IMR-90 (cell line): ENCODE measurements at regions not wholly inside any gene's neighbourhood (a gene's known extent, or its start where the extent isn't known, plus 50 kb on each side); places are given as distances from the start of the nearest gene placed in this dataset.

Experiments used
- ATAC-seq: fragments of 200-7000 bp; cut with Tn5 transposase; 2 replicates; pipeline ENCODE4 v1.9.1; 2020; ENCODE audit warnings: low read depth, mild to moderate bottlenecking, moderate library complexity
- BruUV-seq: library from RNA; stranded (reverse); fragments of 400-500 nt; replicated peaks from 2 replicates; lab custom pipeline; 2021; lab: Mats Ljungman, UMichigan
- CTCF ChIA-PET: fragments of 300-600 bp; formaldehyde crosslinking; extraction: SDS; loops from one replicate; lab custom pipeline; 2021; ENCODE audit warnings: antibody characterized with exemption; lab: Yijun Ruan, JAX
- POLR2A ChIA-PET: fragments of 300-600 bp; sonication (Branson Sonifier 250); formaldehyde crosslinking; loops from one replicate; lab custom pipeline; 2022; ENCODE audit warnings: antibody characterized with exemption; ENCODE audit not compliant: unreplicated experiment; lab: Charles Lee
- DNase-seq: peaks from one replicate; pipeline ENCODE4 v3.0.0; 2013
- H2AFZ ChIP-seq: replicated peaks from 2 replicates; pipeline ENCODE3; 2013; ENCODE audit warnings: low read length, mild to moderate bottlenecking; ENCODE audit not compliant: poor library complexity
- H2AK5ac ChIP-seq: 2 replicates; pipeline ENCODE4 v1.6.1; 2013; ENCODE audit warnings: low read depth, low read length, inconsistent platforms
- H2AK9ac ChIP-seq: replicated peaks from 2 replicates; pipeline ENCODE3; 2013; ENCODE audit warnings: mild to moderate bottlenecking, low read depth, low read length, moderate library complexity; ENCODE audit not compliant: poor library complexity
- H2BK120ac ChIP-seq: 2 replicates; pipeline ENCODE4 v1.6.1; 2013; ENCODE audit warnings: low read depth, low read length, inconsistent platforms
- H2BK15ac ChIP-seq: 3 replicates; pipeline ENCODE4 v1.6.1; 2013; ENCODE audit warnings: low read depth, low read length, inconsistent platforms
- H2BK20ac ChIP-seq: 2 replicates; pipeline ENCODE4 v1.6.1; 2013; ENCODE audit warnings: low read depth, mild to moderate bottlenecking, inconsistent platforms, low read length, moderate library complexity
- H2BK5ac ChIP-seq: 2 replicates; pipeline ENCODE4 v1.6.1; 2013; ENCODE audit warnings: mild to moderate bottlenecking, low read depth, low read length, inconsistent platforms; ENCODE audit not compliant: poor library complexity, severe bottlenecking
- H3K14ac ChIP-seq: replicated peaks from 2 replicates; pipeline ENCODE4 v1.6.1; 2013; ENCODE audit warnings: low read depth, low read length, inconsistent platforms
- H3K18ac ChIP-seq: 2 replicates; pipeline ENCODE4 v1.6.1; 2013; ENCODE audit warnings: low read depth, low read length, control low read depth
- H3K23ac ChIP-seq: 2 replicates; pipeline ENCODE4 v1.6.1; 2013; ENCODE audit warnings: low read depth, low read length, inconsistent platforms
- H3K27ac ChIP-seq: 2 replicates; pipeline ENCODE4 v1.5.1; 2013; ENCODE audit warnings: mild to moderate bottlenecking, control low read depth, low read length; ENCODE audit not compliant: insufficient read depth
- H3K27me3 ChIP-seq: 2 replicates; pipeline ENCODE4 v1.6.1; 2013; ENCODE audit warnings: low read length; ENCODE audit not compliant: control insufficient read depth, insufficient read depth
- H3K36me3 ChIP-seq: 2 replicates; pipeline ENCODE4 v1.6.1; 2013; ENCODE audit warnings: low read length, mixed read lengths; ENCODE audit not compliant: control insufficient read depth, insufficient read depth
- H3K4ac ChIP-seq: 2 replicates; pipeline ENCODE4 v1.6.1; 2013; ENCODE audit warnings: low read depth, low read length, inconsistent platforms
- H3K4me1 ChIP-seq: 2 replicates; pipeline ENCODE4 v1.6.1; 2013; ENCODE audit warnings: low read length, mixed read lengths; ENCODE audit not compliant: control insufficient read depth, insufficient read depth
- H3K4me2 ChIP-seq: 2 replicates; pipeline ENCODE4 v1.6.1; 2013; ENCODE audit warnings: low read depth, mild to moderate bottlenecking, control low read depth, low read length, moderate library complexity
- H3K4me3 ChIP-seq: 2 replicates; pipeline ENCODE4 v1.5.1; 2013; ENCODE audit warnings: low read depth, mild to moderate bottlenecking, control low read depth, low read length, moderate library complexity; ENCODE audit not compliant: insufficient read depth
- H3K56ac ChIP-seq: 2 replicates; pipeline ENCODE4 v1.6.1; 2013; ENCODE audit warnings: low read length, inconsistent platforms; ENCODE audit not compliant: insufficient read depth; ENCODE audit errors: extremely low read depth
- H3K79me1 ChIP-seq, 2 experiments: 2 replicates each; pipeline ENCODE4 v1.6.1; 2013; ENCODE audit warnings: low read length in 2 of 2, inconsistent platforms in 1 of 2, low read depth in 1 of 2
- H3K9ac ChIP-seq: 2 replicates; pipeline ENCODE4 v1.6.1; 2013; ENCODE audit warnings: low read depth, low read length, control low read depth
- H3K9me1 ChIP-seq: 2 replicates; pipeline ENCODE4 v1.6.1; 2013; ENCODE audit warnings: low read length, inconsistent platforms; ENCODE audit not compliant: insufficient read depth
- H3K9me3 ChIP-seq: 2 replicates; pipeline ENCODE4 v1.6.1; 2013; ENCODE audit warnings: low read length; ENCODE audit not compliant: control insufficient read depth, insufficient read depth
- H4K20me1 ChIP-seq: 2 replicates; pipeline ENCODE4 v1.6.1; 2013; ENCODE audit warnings: low read length, inconsistent platforms; ENCODE audit not compliant: insufficient read depth
- H4K5ac ChIP-seq: 2 replicates; pipeline ENCODE4 v1.6.1; 2013; ENCODE audit warnings: mild to moderate bottlenecking, low read depth, low read length, control low read depth
- H4K8ac ChIP-seq, 2 experiments: 2 replicates each; pipeline ENCODE4 v1.6.1; 2013; ENCODE audit warnings: low read depth in 2 of 2, low read length in 2 of 2, control low read depth in 1 of 2, inconsistent platforms in 1 of 2
- H4K91ac ChIP-seq: 2 replicates; pipeline ENCODE4 v1.6.1; 2013; ENCODE audit warnings: low read depth, low read length, inconsistent platforms; ENCODE audit not compliant: insufficient read depth
- BHLHE40 ChIP-seq: fragments of 150-350 bp; IDR thresholded peaks from 2 replicates; pipeline ENCODE4 v1.6.1; 2016; ENCODE audit warnings: mild to moderate bottlenecking, low read depth, low read length
- CEBPB ChIP-seq: IDR thresholded peaks from 2 replicates; pipeline ENCODE4 v1.6.1; 2012; ENCODE audit warnings: low read depth, low read length, improper control_type of control experiment
- CHD1 ChIP-seq: IDR thresholded peaks from 2 replicates; pipeline ENCODE4 v1.6.1; 2012; ENCODE audit warnings: low read depth, low read length, improper control_type of control experiment
- CTCF ChIP-seq: conservative IDR thresholded peaks from 2 replicates; pipeline ENCODE4 v1.5.1; 2012; ENCODE audit warnings: mild to moderate bottlenecking, low read depth, low read length, improper control_type of control experiment
- ELK1 ChIP-seq: fragments of 150-350 bp; IDR thresholded peaks from 2 replicates; pipeline ENCODE4 v1.6.1; 2016; ENCODE audit warnings: low read depth, mild to moderate bottlenecking, low read length, moderate library complexity, borderline replicate concordance
- FOS ChIP-seq: fragments of 150-350 bp; IDR thresholded peaks from 2 replicates; pipeline ENCODE4 v1.6.1; 2016; ENCODE audit warnings: low read depth, low read length
- MAFK ChIP-seq: IDR thresholded peaks from 2 replicates; pipeline ENCODE4 v1.6.1; 2012; ENCODE audit warnings: low read depth, low read length, improper control_type of control experiment
- MAZ ChIP-seq: IDR thresholded peaks from 2 replicates; pipeline ENCODE4 v1.6.1; 2012; ENCODE audit warnings: low read depth, mild to moderate bottlenecking, low read length, improper control_type of control experiment, moderate library complexity, borderline replicate concordance
- MXI1 ChIP-seq: IDR thresholded peaks from 2 replicates; pipeline ENCODE4 v1.6.1; 2012; ENCODE audit warnings: low read depth, mild to moderate bottlenecking, low read length, moderate library complexity, borderline replicate concordance
- NFE2L2 ChIP-seq: fragments of 150-350 bp; IDR thresholded peaks from 2 replicates; pipeline ENCODE4 v1.6.1; 2016; ENCODE audit warnings: low read depth, mild to moderate bottlenecking, low read length
- POLR2A ChIP-seq: IDR thresholded peaks from 2 replicates; pipeline ENCODE4 v1.6.1; 2012; ENCODE audit warnings: mild to moderate bottlenecking, low read depth, low read length
- RAD21 ChIP-seq: IDR thresholded peaks from 2 replicates; pipeline ENCODE4 v1.6.1; 2012; ENCODE audit warnings: low read length, improper control_type of control experiment
- RCOR1 ChIP-seq: IDR thresholded peaks from 2 replicates; pipeline ENCODE4 v1.6.1; 2012; ENCODE audit warnings: mild to moderate bottlenecking, low read length, improper control_type of control experiment; ENCODE audit not compliant: insufficient replicate concordance
- RFX5 ChIP-seq: IDR thresholded peaks from 2 replicates; pipeline ENCODE4 v1.8.0; 2012; ENCODE audit warnings: low read depth, mild to moderate bottlenecking, low read length, moderate library complexity
- SMC3 ChIP-seq: fragments of 150-350 bp; IDR thresholded peaks from 2 replicates; pipeline ENCODE4 v1.6.1; 2016; ENCODE audit warnings: low read depth, mild to moderate bottlenecking, antibody characterized with exemption, low read length, moderate library complexity
- USF2 ChIP-seq: fragments of 150-350 bp; IDR thresholded peaks from 2 replicates; pipeline ENCODE4 v1.6.1; 2017; ENCODE audit warnings: mild to moderate bottlenecking, antibody characterized with exemption, low read length, low read depth
- WGBS, 2 experiments: methylation state at CpG; one replicate each; pipeline versions ENCODE4 v1.1.5 to v1.1.7; 2013; ENCODE audit warnings: missing lambda C conversion rate in 2 of 2; ENCODE audit not compliant: insufficient read length in 1 of 2; ENCODE audit errors: extremely low coverage in 2 of 2; 5-methylcytosine and 5-hydroxymethylcytosine counted together
- dilution Hi-C: fragments of 300-500 bp; cut with HindIII; formaldehyde crosslinking; loops from one replicate; pipeline ENCODE4 v1.14.3; 2018; ENCODE audit warnings: low sequenced_read_pairs; ENCODE audit not compliant: unreplicated experiment
- in situ Hi-C: fragments of 300-500 bp; cut with MboI; formaldehyde crosslinking; loops from 3 replicates; pipeline ENCODE4 v1.14.3; 2019; ENCODE audit warnings: low sequenced_read_pairs, inconsistent platforms, mixed read lengths
- intact Hi-C: fragments of 100-400 bp; cut with micrococcal nuclease; formaldehyde crosslinking; loops from 2 replicates; pipeline ENCODE4 v1.10.0; 2022

GRCh38 chr5:164980480-164980879 is 1475.1 kb downstream of the MAT2B start:
- H3K36me3 ChIP-seq: no peaks in the 10 kb centered on the region
- POLR2A ChIA-PET: no interaction called here

More at GRCh38 chr5:164980480-164980879, 1475.1 kb downstream of the MAT2B start:
- no TSS peak for BruUV-seq
- CTCF ChIA-PET: no interaction called here
- Histone ChIP-seq H3K56ac (no peak overlapping the region), H3K4me1 (no peaks in the 10 kb centered on the region), H3K4me2 (no peak overlapping the region), H4K91ac (no peak overlapping the region), H3K4me3 (no peak overlapping the region), H3K27me3 (no peaks in the 10 kb centered on the region), H2BK5ac (no peak overlapping the region), H2AFZ (no peak overlapping the region), H3K18ac (no peak overlapping the region), H3K14ac (no peak overlapping the region), H2BK20ac (no peak overlapping the region), H4K5ac (no peak overlapping the region), H3K9me3 (peaks cover 7% of the 10 kb centered on the region), H3K79me1 (no peaks in the 10 kb centered on the region), H2BK120ac (no peak overlapping the region), H2BK15ac (no peak overlapping the region), H3K9me1 (no peaks in the 10 kb centered on the region), H2AK9ac (no peak overlapping the region), H2AK5ac (no peak overlapping the region), H4K20me1 (no peaks in the 10 kb centered on the region), H3K9ac (no peak overlapping the region), H4K8ac (no peak overlapping the region), H3K4ac (no peak overlapping the region), H3K23ac (no peak overlapping the region), H3K27ac (no peak overlapping the region)
- TF ChIP-seq RAD21: no peak
- no peak for TF ChIP-seq BHLHE40
- TF ChIP-seq MAFK: no peak
- no peak for TF ChIP-seq RCOR1
- no peak for TF ChIP-seq MAZ
- TF ChIP-seq SMC3: no peak
- no peak for TF ChIP-seq CTCF
- no peak for TF ChIP-seq FOS
- no peak for TF ChIP-seq NFE2L2
- no peak for TF ChIP-seq ELK1
- no peak for TF ChIP-seq CEBPB
- TF ChIP-seq POLR2A: no peak
- no peak for TF ChIP-seq MXI1
- no peak for TF ChIP-seq CHD1
- no peak for TF ChIP-seq USF2
- no peak for TF ChIP-seq RFX5
- dilution Hi-C loops (no loop called here), intact Hi-C loops (no loop called here), in situ Hi-C loops (no loop called here)
- ATAC-seq: no peak
- no peak for DNase-seq
- no CpG with 5 or more reads among the region's 2 CpGs for WGBS, 2 experiments
